ENCODE measurements at regions not wholly inside any gene's neighbourhood (a gene's known extent, or its start where the extent isn't known, plus 50 kb on each side); places are given as distances from the start of the nearest gene placed in this dataset.

DNA sequence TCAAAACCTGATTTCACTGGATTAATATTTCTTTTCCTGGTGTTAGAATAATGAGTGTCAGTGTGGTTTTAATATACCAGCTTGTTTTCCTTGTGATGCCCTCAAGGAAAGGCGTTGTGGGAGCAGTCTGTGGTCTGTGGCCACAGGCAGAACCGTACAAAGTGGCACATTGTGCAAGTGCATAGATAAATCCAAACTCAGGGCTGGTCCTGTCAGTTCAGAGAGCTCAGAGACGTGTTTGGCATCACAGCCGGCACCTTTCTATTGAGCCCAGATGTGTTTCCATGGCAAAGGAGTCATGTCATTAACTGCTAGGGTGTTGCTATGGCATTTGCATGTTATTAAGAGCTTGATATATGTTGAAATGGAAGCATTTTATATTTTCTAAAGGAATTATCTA lies 289.9 kb upstream of the RASGRP1 start:
- TF ChIP-seq POLR2AphosphoS5 (IDR thresholded peaks at IDR 0.05) = no peak
- TF ChIP-seq EP300 (IDR thresholded peaks at IDR 0.05; ENCODE audit: low read depth) = no peak
- TF ChIP-seq, protein P1, sequence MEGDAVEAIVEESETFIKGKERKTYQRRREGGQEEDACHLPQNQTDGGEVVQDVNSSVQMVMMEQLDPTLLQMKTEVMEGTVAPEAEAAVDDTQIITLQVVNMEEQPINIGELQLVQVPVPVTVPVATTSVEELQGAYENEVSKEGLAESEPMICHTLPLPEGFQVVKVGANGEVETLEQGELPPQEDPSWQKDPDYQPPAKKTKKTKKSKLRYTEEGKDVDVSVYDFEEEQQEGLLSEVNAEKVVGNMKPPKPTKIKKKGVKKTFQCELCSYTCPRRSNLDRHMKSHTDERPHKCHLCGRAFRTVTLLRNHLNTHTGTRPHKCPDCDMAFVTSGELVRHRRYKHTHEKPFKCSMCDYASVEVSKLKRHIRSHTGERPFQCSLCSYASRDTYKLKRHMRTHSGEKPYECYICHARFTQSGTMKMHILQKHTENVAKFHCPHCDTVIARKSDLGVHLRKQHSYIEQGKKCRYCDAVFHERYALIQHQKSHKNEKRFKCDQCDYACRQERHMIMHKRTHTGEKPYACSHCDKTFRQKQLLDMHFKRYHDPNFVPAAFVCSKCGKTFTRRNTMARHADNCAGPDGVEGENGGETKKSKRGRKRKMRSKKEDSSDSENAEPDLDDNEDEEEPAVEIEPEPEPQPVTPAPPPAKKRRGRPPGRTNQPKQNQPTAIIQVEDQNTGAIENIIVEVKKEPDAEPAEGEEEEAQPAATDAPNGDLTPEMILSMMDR (IDR thresholded peaks at IDR 0.05) = no peak

All from transverse colon (tissue), 4 donors.